Mesenteric fat pad (tissue), 1 donor: ENCODE measurements at regions not wholly inside any gene's neighbourhood (a gene's known extent, or its start where the extent isn't known, plus 50 kb on each side); places are given as distances from the start of the nearest gene placed in this dataset.

Experiments used
- DNase-seq: peaks from one replicate; pipeline ENCODE4 v3.0.0-alpha.2; 2020; ENCODE audit warnings: low spot score
- donor health status: DM: yes; HTN: yes; CAD: no.

- no peak for DNase-seq
Measured at GRCh38 chr20:56833427-56833826, 204.3 kb downstream of the TFAP2C start.

DNA sequence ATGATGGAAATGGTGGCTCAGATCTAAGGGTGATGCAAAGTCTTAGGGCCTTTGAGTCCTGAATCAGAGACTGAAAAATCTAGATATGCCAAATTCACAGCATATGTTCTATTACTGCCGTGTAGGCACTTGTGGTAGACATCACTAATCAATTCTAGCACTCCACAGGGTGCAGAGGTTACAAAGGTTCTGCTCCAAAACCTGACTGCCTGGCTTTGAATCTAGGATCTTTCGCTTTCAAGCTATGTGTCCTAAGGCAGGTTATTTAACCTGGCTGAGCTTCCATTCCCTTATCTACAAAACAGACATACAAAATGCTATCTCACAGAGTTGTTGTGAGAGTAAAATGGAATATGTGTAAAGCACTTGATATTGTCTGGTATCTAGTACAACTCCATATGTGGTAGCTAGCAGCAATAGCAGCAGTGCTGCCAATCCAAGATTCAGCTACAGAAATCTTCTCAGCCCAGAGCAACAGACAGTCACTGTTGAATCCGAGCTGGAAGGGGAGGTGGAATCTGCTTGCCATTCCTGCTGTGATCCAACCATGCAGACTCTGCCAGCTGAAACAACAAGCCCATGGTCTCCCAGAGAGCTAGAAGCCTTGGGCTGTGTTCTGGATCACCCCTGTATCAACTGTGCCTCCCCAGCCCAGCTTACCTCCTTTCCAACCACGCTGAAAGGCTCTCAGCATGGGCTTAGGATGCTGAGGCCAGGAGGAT, 206.9 kb downstream of the TFAP2C start:
- DNase-seq = no peak

DNA sequence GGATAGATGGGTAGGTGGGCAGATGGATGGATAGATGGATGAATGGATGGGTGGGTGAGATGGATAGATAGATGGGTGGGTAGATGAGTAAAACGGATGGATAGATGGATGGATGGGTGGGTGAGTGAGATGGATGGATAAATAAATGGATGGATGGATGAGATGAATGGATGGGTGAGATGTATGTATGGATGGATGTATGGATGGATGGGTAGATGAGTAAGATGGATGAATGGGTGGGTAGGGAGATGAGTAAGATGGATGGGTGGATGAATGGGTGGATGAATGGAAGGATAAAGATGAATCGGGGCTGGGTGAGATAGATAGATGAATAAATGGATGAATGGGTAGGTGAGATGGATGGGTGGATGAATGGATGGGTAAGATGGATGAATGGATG, 210.1 kb downstream of the TFAP2C start:
- no peak for DNase-seq

GRCh38 chr20:56839786-56840185, 210.7 kb downstream of the TFAP2C start:
- DNase-seq = no peak

DNA sequence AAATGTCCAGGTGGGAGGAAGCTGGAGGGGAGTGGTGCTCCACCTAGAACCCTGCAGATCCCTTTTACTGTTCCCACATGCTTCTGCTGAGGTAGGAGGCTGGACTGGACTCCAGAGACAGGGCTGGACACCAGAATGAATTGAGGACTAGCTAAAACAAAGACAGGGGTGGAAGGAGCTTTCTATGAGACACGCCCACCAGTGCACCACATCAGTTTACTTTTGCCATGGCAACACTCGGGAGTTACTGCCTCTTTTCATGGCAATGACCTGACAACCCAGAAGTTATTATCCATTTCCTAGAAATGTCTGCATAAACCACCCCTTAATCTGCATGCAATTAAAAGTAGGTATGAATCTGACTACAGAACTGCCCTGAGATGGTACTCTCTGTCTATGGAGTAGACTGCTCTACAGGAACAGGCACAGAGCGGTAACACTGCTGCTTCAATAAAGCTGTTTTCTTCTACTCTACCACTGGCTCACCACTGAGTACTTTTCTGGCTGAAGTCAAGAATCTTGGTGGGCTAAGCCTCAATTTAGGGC, 211.7 kb downstream of the TFAP2C start:
- no peak for DNase-seq

- no peak for DNase-seq
Measured at GRCh38 chr20:56841346-56841908, 212.3 kb downstream of the TFAP2C start.

DNA sequence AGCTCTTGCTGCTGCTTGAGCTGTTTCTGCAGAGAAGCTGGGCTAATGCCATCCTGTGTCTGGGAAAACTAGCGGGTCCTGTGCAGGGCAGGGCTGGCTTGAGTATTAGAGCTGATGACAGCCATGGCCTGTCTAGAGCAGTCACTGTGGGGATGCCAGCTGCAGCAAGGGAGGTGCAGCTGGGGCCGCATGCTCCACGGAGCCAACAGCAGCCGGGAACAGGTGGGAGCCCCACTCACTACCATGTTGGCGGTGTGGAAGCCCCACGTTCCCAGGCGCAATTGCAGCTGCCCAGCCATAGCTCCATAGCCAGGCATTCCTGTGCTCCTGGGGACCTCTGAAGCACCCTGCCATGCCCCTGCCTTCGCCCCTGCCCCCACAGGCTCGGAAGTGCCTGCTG, 212.9 kb downstream of the TFAP2C start:
- no peak for DNase-seq

DNA sequence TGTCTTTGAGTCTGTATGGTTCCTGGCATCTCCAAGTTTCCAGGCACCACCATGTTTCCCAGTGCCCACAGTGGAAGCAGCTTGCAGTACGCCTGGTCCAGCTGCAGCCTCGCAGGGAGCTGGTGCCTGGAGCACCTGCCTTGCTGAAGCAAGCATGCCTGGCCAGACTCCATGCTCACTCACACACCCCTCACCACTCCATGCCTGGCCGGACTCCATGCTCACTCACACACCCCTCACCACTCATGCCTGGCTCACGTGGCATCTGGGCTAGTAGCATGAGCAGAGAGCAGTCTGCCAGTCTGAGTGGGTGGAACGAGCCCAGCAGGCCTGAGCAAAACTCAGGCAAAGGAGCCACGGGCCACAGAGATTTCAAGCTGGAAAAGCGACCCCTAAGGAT, 214.3 kb downstream of the TFAP2C start:
- DNase-seq = no peak

GRCh38 chr20:56843817-56844216, 214.7 kb downstream of the TFAP2C start:
- DNase-seq = no peak

DNA sequence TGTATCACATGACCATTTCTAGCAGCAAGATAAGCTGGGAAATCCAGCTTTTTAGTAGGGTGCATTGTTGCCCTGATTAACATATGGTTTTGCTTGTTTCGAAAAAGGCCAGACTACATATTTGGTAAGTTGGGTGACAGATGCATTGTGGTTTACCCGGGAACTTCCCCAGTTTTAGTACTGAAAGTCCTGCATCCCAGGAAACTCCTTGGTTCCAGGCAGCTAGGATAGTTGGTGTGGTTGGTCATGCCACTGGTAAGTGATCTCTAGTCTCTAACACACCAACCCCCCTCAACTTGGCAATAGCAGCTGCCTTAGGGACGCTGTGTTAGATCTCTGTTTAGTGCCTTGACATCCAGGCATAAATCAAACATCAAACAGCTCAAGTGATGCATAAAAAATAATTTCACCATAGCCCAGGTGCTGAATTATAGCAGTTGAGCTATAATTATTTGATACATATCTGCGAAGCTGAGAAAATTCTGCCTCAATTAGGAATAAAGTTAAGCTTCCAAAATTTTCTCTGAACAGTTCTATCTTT, 216.5 kb downstream of the TFAP2C start:
- no peak for DNase-seq

- DNase-seq = no peak
Measured at GRCh38 chr20:56848561-56848960, 219.5 kb downstream of the TFAP2C start.

- no peak for DNase-seq
Measured at GRCh38 chr20:56851552-56851951, 222.4 kb downstream of the TFAP2C start.

DNA sequence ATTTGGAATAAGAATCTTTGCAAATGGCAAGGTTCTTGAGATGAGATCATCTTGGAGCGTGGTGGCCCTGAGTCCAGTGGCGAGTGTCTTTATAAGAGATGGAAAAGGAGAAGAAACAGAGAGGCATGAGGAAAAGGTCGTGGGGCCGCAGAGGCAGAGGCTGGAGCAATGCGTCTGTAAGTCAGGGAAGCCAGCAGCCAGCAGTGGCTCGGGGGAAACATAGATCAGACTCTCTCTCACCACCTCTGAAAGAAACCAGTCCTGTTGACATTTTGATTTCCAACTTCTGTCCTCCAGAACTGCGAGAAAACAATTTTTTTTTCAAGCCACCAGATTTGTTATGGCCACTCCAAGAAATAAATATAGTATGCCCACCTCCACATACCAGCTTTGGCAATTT, 226.6 kb downstream of the TFAP2C start:
- DNase-seq = no peak

- DNase-seq = no peak
Measured at GRCh38 chr20:56857950-56858349, 228.8 kb downstream of the TFAP2C start.

- DNase-seq = no peak
Measured at GRCh38 chr20:56859039-56859800, 230.1 kb downstream of the TFAP2C start.

GRCh38 chr20:56859801-56860261, 230.7 kb downstream of the TFAP2C start:
- DNase-seq = no peak

DNA sequence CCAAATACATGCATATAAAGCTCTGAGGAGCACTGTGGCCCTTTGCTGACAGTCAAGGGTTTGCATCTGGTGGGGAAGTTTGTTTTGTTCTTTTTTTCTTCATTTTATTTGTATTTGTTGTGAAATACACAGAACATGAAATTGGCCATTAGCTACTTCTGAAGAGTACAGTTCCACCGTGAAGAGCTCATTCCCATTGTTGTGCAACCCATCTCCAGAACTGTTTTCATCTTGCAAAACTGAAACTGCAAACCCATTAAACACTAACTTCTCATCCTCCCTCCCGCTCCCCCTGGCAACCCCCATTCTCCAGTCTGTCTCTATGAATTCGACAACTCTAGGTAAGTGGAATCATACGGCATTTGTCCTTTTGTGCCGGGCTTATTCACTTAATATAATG, 231.3 kb downstream of the TFAP2C start:
- no peak for DNase-seq

- DNase-seq = no peak
Measured at GRCh38 chr20:56861590-56861989, 232.5 kb downstream of the TFAP2C start.

- no peak for DNase-seq
Measured at GRCh38 chr20:56865055-56865454, 235.9 kb downstream of the TFAP2C start.

- no peak for DNase-seq
Measured at GRCh38 chr20:56867128-56867527, 238.0 kb downstream of the TFAP2C start.

DNA sequence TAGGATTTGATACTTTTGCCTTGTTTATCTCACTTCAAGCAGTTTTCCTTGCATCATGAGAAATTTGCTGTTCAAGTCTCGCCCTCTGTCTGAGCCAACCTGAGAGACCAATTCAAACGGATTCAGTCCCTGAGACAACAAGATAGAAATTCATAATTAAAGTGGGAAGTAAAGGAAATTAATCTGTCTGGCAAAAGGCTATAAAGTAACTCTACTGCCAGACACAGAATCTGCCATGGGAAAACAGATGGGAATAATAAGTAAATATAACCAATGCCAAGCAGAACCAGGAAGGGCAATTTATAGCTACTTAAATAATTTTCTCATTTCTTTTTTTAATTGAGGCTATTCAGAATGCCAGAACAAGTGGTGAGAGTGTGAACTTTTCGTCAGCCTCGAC, 239.6 kb downstream of the TFAP2C start:
- no peak for DNase-seq

DNA sequence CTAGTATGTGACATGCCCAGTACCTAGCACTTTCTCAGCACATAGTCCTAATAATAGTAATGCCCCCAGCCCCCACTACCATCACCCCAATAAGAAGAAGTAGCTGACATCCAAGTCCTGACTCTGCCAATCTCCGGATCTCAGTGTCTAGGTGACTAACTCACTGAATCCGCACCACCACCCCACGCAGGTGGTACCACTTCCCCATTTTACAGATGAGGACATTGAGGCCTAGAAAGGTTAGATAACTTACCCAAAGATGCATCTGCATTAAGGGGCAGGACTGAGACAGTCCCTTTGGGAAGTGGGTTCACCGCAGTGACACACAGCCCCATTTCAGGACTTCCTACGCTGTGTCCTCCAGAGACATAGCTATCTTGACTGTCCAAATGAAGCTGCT, 241.2 kb downstream of the TFAP2C start:
- no peak for DNase-seq
